ENCODE measurements at regions not wholly inside any gene's neighbourhood (a gene's known extent, or its start where the extent isn't known, plus 50 kb on each side); places are given as distances from the start of the nearest gene placed in this dataset.

GRCh38 chr14:36054353-36055051 is 122.0 kb downstream of the PTCSC3 start:
- intact Hi-C loops (cut with DNase I), result no loop called here
- no peaks in the 10 kb centered on the region for H3K4me1 ChIP-seq (replicated peaks in 1 of 2)
- no peaks in the 10 kb centered on the region for H3K9me3 ChIP-seq (replicated peaks in 1 of 3)
- 66 to 81% (median 80%) methylated on average over 3 of the region's 3 CpGs for WGBS, 4 donors
- no peaks in the 10 kb centered on the region for H3K27me3 ChIP-seq
- TF ChIP-seq CTCF (IDR thresholded peaks at IDR 0.05), result no peak
- no peak for TF ChIP-seq POLR2A (IDR thresholded peaks at IDR 0.05)
- peak overlapping the region in 1 of 5 donors; percentile 13 for H3K27ac ChIP-seq
- no peaks in the 10 kb centered on the region for H3K36me3 ChIP-seq (replicated peaks in 1 of 2)
- H3K4me3 ChIP-seq, result no peak overlapping the region
- peak in 5 of 7 donors; percentile 9 to 66 (median 19) for DNase-seq

- TF ChIP-seq CTCF (IDR thresholded peaks at IDR 0.05) (no peak), POLR2A (IDR thresholded peaks at IDR 0.05) (no peak)
- no peak overlapping the region for H3K27ac ChIP-seq
- intact Hi-C loops (cut with DNase I), result no loop called here
- no peaks in the 10 kb centered on the region for H3K9me3 ChIP-seq (replicated peaks in 1 of 3)
- no peak for DNase-seq
- no peaks in the 10 kb centered on the region for H3K36me3 ChIP-seq (replicated peaks in 1 of 2)
- H3K27me3 ChIP-seq, result no peaks in the 10 kb centered on the region
- WGBS, 4 donors, result 84 to 88% (median 87%) methylated on average over 3 of the region's 3 CpGs
- H3K4me3 ChIP-seq, result no peak overlapping the region
- no peaks in the 10 kb centered on the region for H3K4me1 ChIP-seq (replicated peaks in 1 of 2)
Measured at GRCh38 chr14:36052681-36053080, 123.8 kb downstream of the PTCSC3 start.

GRCh38 chr14:36052063-36052462 is 124.5 kb downstream of the PTCSC3 start:
- DNase-seq, result no peak
- Histone ChIP-seq H3K36me3 (replicated peaks in 1 of 2) (no peaks in the 10 kb centered on the region), H3K27ac (no peak overlapping the region), H3K4me1 (replicated peaks in 1 of 2) (no peaks in the 10 kb centered on the region), H3K4me3 (no peak overlapping the region), H3K9me3 (replicated peaks in 1 of 3) (no peaks in the 10 kb centered on the region), H3K27me3 (no peaks in the 10 kb centered on the region)
- intact Hi-C loops (cut with DNase I), result no loop called here
- TF ChIP-seq POLR2A (IDR thresholded peaks at IDR 0.05) (no peak), CTCF (IDR thresholded peaks at IDR 0.05) (no peak)
- WGBS, 4 donors, result 73 to 90% (median 82%) methylated on average over 1 of the region's 1 CpG

GRCh38 chr14:36048667-36049066 is 127.9 kb downstream of the PTCSC3 start:
- no peak for TF ChIP-seq POLR2A (IDR thresholded peaks at IDR 0.05)
- no peak for TF ChIP-seq CTCF (IDR thresholded peaks at IDR 0.05)
- intact Hi-C loops (cut with DNase I), result no loop called here
- no peak overlapping the region for H3K27ac ChIP-seq
- H3K4me3 ChIP-seq, result no peak overlapping the region
- no peaks in the 10 kb centered on the region for H3K4me1 ChIP-seq (replicated peaks in 1 of 2)
- no peaks in the 10 kb centered on the region for H3K9me3 ChIP-seq (replicated peaks in 1 of 3)
- no peak for DNase-seq
- 78 to 81% (median 80%) methylated on average over 5 of the region's 5 CpGs for WGBS, 4 donors
- H3K27me3 ChIP-seq, result no peaks in the 10 kb centered on the region
- H3K36me3 ChIP-seq (replicated peaks in 1 of 2), result no peaks in the 10 kb centered on the region

Measured in adrenal gland (tissue), 9 donors.